ENCODE measurements at regions not wholly inside any gene's neighbourhood (a gene's known extent, or its start where the extent isn't known, plus 50 kb on each side); places are given as distances from the start of the nearest gene placed in this dataset.

DNA sequence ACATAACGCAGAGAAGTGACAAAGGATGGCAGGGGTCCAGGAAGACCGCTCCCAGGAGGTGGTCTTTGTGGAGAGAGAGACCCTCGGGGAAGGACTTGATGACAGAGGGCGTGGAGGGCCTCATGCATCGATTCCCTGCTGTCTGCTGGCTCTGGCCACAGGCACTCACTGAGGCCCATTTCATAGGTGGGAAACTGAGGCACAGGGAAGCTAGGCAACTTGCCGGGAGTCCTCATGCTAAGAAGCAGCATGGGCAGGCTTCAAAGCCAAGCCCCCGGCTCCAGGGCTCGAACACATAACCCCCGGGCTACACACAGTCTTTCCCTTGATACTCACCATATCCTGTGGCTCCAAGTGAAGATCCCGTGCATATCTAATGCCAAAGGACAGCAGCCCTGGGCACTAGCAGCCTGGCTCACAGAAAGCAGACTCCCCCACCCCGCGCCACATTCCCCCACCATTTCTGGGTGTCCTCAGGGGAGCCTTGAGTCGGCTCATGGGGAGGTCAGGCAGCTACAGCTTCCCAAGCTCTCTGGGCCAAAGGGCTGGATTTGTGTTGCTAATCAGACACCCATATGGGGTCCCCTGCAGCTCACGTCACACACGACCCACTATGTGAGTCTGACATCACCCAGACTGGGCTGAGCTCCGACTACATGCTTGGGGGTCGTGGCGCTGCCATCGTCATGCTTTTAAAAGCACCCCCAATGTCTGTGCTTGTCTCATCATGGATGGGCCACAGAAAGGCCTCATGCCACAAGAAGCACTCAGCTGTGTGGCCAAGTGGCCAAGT, 130.9 kb upstream of the PMEPA1 start:
- TF ChIP-seq, protein P1, sequence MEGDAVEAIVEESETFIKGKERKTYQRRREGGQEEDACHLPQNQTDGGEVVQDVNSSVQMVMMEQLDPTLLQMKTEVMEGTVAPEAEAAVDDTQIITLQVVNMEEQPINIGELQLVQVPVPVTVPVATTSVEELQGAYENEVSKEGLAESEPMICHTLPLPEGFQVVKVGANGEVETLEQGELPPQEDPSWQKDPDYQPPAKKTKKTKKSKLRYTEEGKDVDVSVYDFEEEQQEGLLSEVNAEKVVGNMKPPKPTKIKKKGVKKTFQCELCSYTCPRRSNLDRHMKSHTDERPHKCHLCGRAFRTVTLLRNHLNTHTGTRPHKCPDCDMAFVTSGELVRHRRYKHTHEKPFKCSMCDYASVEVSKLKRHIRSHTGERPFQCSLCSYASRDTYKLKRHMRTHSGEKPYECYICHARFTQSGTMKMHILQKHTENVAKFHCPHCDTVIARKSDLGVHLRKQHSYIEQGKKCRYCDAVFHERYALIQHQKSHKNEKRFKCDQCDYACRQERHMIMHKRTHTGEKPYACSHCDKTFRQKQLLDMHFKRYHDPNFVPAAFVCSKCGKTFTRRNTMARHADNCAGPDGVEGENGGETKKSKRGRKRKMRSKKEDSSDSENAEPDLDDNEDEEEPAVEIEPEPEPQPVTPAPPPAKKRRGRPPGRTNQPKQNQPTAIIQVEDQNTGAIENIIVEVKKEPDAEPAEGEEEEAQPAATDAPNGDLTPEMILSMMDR (IDR thresholded peaks at IDR 0.05 in 8 of 11, conservative IDR thresholded peaks at IDR 0.05 in 3 of 11): no peak
- TF ChIP-seq POLR2AphosphoS5 (IDR thresholded peaks at IDR 0.05) (no peak), POLR2A (IDR thresholded peaks at IDR 0.05) (no peak)
